SK-N-SH (cell line): ENCODE measurements at regions not wholly inside any gene's neighbourhood (a gene's known extent, or its start where the extent isn't known, plus 50 kb on each side); places are given as distances from the start of the nearest gene placed in this dataset.
A peak's percentile ranks its signal among the peaks of the same experiment; 100 is the strongest.

Experiments
- CTCF ChIA-PET: fragments of 300-600, 350-600 bp; formaldehyde crosslinking; extraction: SDS; loops from one replicate; lab custom pipeline; 2021; lab: Yijun Ruan, JAX
- POLR2A ChIA-PET: fragments of 350-600 bp; sonication (Branson Sonifier 250); formaldehyde crosslinking; extraction: SDS; loops from one replicate; lab custom pipeline; 2020; ENCODE audit warnings: antibody characterized with exemption, inconsistent platforms; lab: Yijun Ruan, JAX
- DNase-seq: peaks from one replicate; pipeline ENCODE4 v3.0.0; 2012
- H2AFZ ChIP-seq: fragments of 200-600 bp; sonication (generic); 2 replicates; pipeline ENCODE4 v1.8.1; 2016; ENCODE audit warnings: antibody characterized with exemption, mild to moderate bottlenecking, low read depth
- H3F3A ChIP-seq: fragments of 200-600 bp; sonication (generic); replicated peaks from 2 replicates; pipeline ENCODE3; 2016; ENCODE audit warnings: antibody characterized with exemption, mild to moderate bottlenecking; ENCODE audit not compliant: insufficient read depth
- H3K27ac ChIP-seq, 2 experiments: fragments of 200-500 bp in 1 of 2; fragments of 200-600 bp in 1 of 2; sonication (Bioruptor generic) in 1 of 2; sonication (generic), shearing (Covaris generic) in 1 of 2; 2 replicates each; pipeline versions ENCODE4 v1.5.1 to v1.6.1; 2014 to 2016; ENCODE audit warnings: low read depth in 2 of 2, inconsistent platforms in 1 of 2, low read length in 1 of 2, mild to moderate bottlenecking in 1 of 2, mixed read lengths in 1 of 2
- H3K27me3 ChIP-seq: fragments of 200-600 bp; sonication (generic), shearing (Covaris generic); 2 replicates; pipeline ENCODE4 v1.6.1; 2016; ENCODE audit warnings: mixed run types; ENCODE audit not compliant: insufficient read depth
- H3K36me3 ChIP-seq, 2 experiments: fragments of 200-500 bp in 1 of 2; fragments of 200-600 bp in 1 of 2; sonication (Bioruptor generic) in 1 of 2; sonication (generic) in 1 of 2; replicated peaks in 1 of 2; 2 replicates each; pipeline versions ENCODE3 to v1.5.1; 2014 to 2016; ENCODE audit warnings: low read length in 1 of 2, mild to moderate bottlenecking in 1 of 2; ENCODE audit not compliant: insufficient read depth in 2 of 2, control insufficient read depth in 1 of 2
- H3K4me1 ChIP-seq, 2 experiments: fragments of 200-500 bp in 1 of 2; fragments of 200-600 bp in 1 of 2; sonication (Bioruptor generic) in 1 of 2; sonication (generic), shearing (Covaris generic) in 1 of 2; 2 replicates each; pipeline versions ENCODE4 v1.5.1 to v1.6.1; 2014 to 2016; ENCODE audit warnings: low read depth in 1 of 2, low read length in 1 of 2, mixed run types in 1 of 2; ENCODE audit not compliant: insufficient read depth in 2 of 2, control insufficient read depth in 1 of 2
- H3K4me2 ChIP-seq: fragments of 200-600 bp; sonication (generic), shearing (Covaris generic); 2 replicates; pipeline ENCODE4 v1.6.1; 2017; ENCODE audit warnings: mixed run types
- H3K4me3 ChIP-seq, 2 experiments: fragments of 200-500 bp in 1 of 2; fragments of 200-600 bp in 1 of 2; sonication (Bioruptor generic) in 1 of 2; sonication (generic), shearing (Covaris generic) in 1 of 2; 2 replicates each; pipeline versions ENCODE4 v1.5.1 to v1.8.1; 2014 to 2016; ENCODE audit warnings: low read depth in 2 of 2, inconsistent platforms in 1 of 2, low read length in 1 of 2, mild to moderate bottlenecking in 1 of 2, mixed read lengths in 1 of 2, moderate library complexity in 1 of 2
- H3K79me2 ChIP-seq: fragments of 200-600 bp; sonication (generic); 2 replicates; pipeline ENCODE4 v1.8.1; 2017; ENCODE audit warnings: mild to moderate bottlenecking; ENCODE audit not compliant: insufficient read depth
- H3K9ac ChIP-seq: fragments of 200-600 bp; sonication (generic); 2 replicates; pipeline ENCODE4 v1.6.1; 2017; ENCODE audit warnings: mixed run types
- H3K9me2 ChIP-seq: fragments of 200-600 bp; sonication (generic); 2 replicates; pipeline ENCODE4 v1.6.1; 2017; ENCODE audit warnings: mixed run types
- H3K9me3 ChIP-seq: fragments of 200-600 bp; sonication (generic); 2 replicates; pipeline ENCODE4 v1.6.1; 2017; ENCODE audit warnings: mixed run types, mild to moderate bottlenecking, moderate library complexity
- H4K20me1 ChIP-seq: fragments of 200-600 bp; sonication (generic); 2 replicates; pipeline ENCODE4 v1.6.1; 2017; ENCODE audit warnings: mild to moderate bottlenecking, mixed run types; ENCODE audit not compliant: insufficient read depth
- CHD2 ChIP-seq: fragments of 150-350 bp; IDR thresholded peaks from 2 replicates; pipeline ENCODE4 v1.6.1; 2018; ENCODE audit warnings: low read length; ENCODE audit not compliant: partially characterized antibody
- ELF1 ChIP-seq: IDR thresholded peaks from 2 replicates; pipeline ENCODE4 v1.4.0; 2012
- EP300 ChIP-seq, 2 experiments: IDR thresholded peaks; 2 replicates each; pipeline versions ENCODE4 v1.4.0 to v1.6.1; 2012; ENCODE audit warnings: borderline replicate concordance in 1 of 2, low read depth in 1 of 2, low read length in 1 of 2
- FOXJ3 ChIP-seq: sonication (generic); formaldehyde crosslinking; IDR thresholded peaks from 2 replicates; pipeline ENCODE4 v1.5.1; 2020; ENCODE audit warnings: mild to moderate bottlenecking, missing genetic modification reagents
- FOXM1 ChIP-seq: IDR thresholded peaks from 2 replicates; pipeline ENCODE4 v1.4.0; 2012; ENCODE audit warnings: low read depth, mild to moderate bottlenecking
- GABPA ChIP-seq: IDR thresholded peaks from 2 replicates; pipeline ENCODE4 v1.4.0; 2012; ENCODE audit warnings: low read depth, mild to moderate bottlenecking
- IRF3 ChIP-seq: fragments of 150-350 bp; IDR thresholded peaks from 2 replicates; pipeline ENCODE4 v1.6.1; 2016; ENCODE audit warnings: mild to moderate bottlenecking, low read depth, low read length
- MAX ChIP-seq: IDR thresholded peaks from 2 replicates; pipeline ENCODE4 v1.4.0; 2012; ENCODE audit warnings: low read depth
- MXI1 ChIP-seq: IDR thresholded peaks from 2 replicates; pipeline ENCODE4 v1.6.1; 2012; ENCODE audit warnings: mild to moderate bottlenecking, low read depth, low read length, improper control_type of control experiment
- NFIC ChIP-seq: IDR thresholded peaks from 2 replicates; pipeline ENCODE4 v1.4.0; 2012; ENCODE audit warnings: borderline replicate concordance
- NRF1 ChIP-seq: IDR thresholded peaks from 2 replicates; pipeline ENCODE4 v1.6.1; 2012; ENCODE audit warnings: low read depth, mild to moderate bottlenecking, low read length
- POLR2AphosphoS5 ChIP-seq: IDR thresholded peaks from 2 replicates; pipeline ENCODE4 v1.6.1; 2012; ENCODE audit warnings: low read depth, low read length
- RXRA ChIP-seq: IDR thresholded peaks from 2 replicates; pipeline ENCODE4 v1.4.0; 2012; ENCODE audit warnings: low read depth, mild to moderate bottlenecking, borderline replicate concordance
- SMC3 ChIP-seq: IDR thresholded peaks from 2 replicates; pipeline ENCODE4 v1.6.1; 2012; ENCODE audit warnings: low read depth, low read length, improper control_type of control experiment
- TEAD4 ChIP-seq: IDR thresholded peaks from 2 replicates; pipeline ENCODE4 v1.4.0; 2012; ENCODE audit warnings: mild to moderate bottlenecking, borderline replicate concordance; ENCODE audit not compliant: insufficient read depth
- USF1 ChIP-seq: IDR thresholded peaks from 2 replicates; pipeline ENCODE4 v1.4.0; 2012; ENCODE audit warnings: low read depth, borderline replicate concordance
- USF2 ChIP-seq: fragments of 150-350 bp; IDR thresholded peaks from 2 replicates; pipeline ENCODE4 v1.6.1; 2017; ENCODE audit warnings: antibody characterized with exemption, low read length, low read depth, borderline replicate concordance
- YY1 ChIP-seq: IDR thresholded peaks from 2 replicates; pipeline ENCODE4 v1.4.0; 2012; ENCODE audit warnings: low read depth, mild to moderate bottlenecking
- ZBTB33 ChIP-seq: IDR thresholded peaks from 2 replicates; pipeline ENCODE4 v1.4.0; 2012; ENCODE audit warnings: low read depth, borderline replicate concordance
- WGBS: methylation state at CpG from one replicate; pipeline ENCODE4 v1.1.6; 2017; ENCODE audit warnings: low lambda C conversion rate; 5-methylcytosine and 5-hydroxymethylcytosine counted together

GRCh38 chr12:91424506-91424905, 241.9 kb upstream of the DCN start:
- POLR2A ChIA-PET = no interaction called here
- CTCF ChIA-PET = no interaction called here
- Histone ChIP-seq H3K4me3 (no peak overlapping the region), H3K9me2 (no peaks in the 10 kb centered on the region), H3K27me3 (no peaks in the 10 kb centered on the region), H3K27ac (no peak overlapping the region), H3K4me2 (no peak overlapping the region), H3K9ac (no peak overlapping the region), H3F3A (no peaks in the 10 kb centered on the region), H4K20me1 (no peaks in the 10 kb centered on the region), H3K79me2 (no peaks in the 10 kb centered on the region), H3K36me3 (no peaks in the 10 kb centered on the region), H3K9me3 (no peaks in the 10 kb centered on the region), H3K4me1 (peaks cover 0 to 5% of the 10 kb centered on the region in 2 experiments; a peak in 2 of 4 replicates), H2AFZ (no peak overlapping the region)
- no peak for DNase-seq
- TF ChIP-seq EP300 (IDR thresholded peaks at IDR 0.05; ENCODE audit: borderline replicate concordance in 1 of 2, low read depth in 1 of 2, low read length in 1 of 2) (no peak), ZBTB33 (no peak), NFIC (no peak), YY1 (no peak), USF1 (no peak), FOXJ3 (CRISPR knock-in tag) (no peak), IRF3 (no peak), CHD2 (no peak), GABPA (no peak), FOXM1 (no peak), RXRA (no peak), MXI1 (no peak), MAX (no peak)
- 46% methylated on average over 2 of the region's 2 CpGs for WGBS

- H3K9ac ChIP-seq = no peak overlapping the region
- H4K20me1 ChIP-seq = no peaks in the 10 kb centered on the region
- no peaks in the 10 kb centered on the region for H3K9me3 ChIP-seq
- 33% methylated on average over 2 of the region's 2 CpGs for WGBS
- H3F3A ChIP-seq = no peaks in the 10 kb centered on the region
- ChIA-PET POLR2A (no interaction called here), CTCF (interaction anchor here (0.7 to 1.8 kb wide), 2 partner anchors 10 to 56 kb away, joined by 3 to 6 read pairs; no protein-coding TSS in a partner anchor)
- H3K36me3 ChIP-seq = no peaks in the 10 kb centered on the region
- H3K27ac ChIP-seq = peak overlapping the region in 1 of 2 experiments; percentile 68; a peak in 2 of 4 replicates
- no peaks in the 10 kb centered on the region for H3K27me3 ChIP-seq
- H3K4me2 ChIP-seq = no peak overlapping the region
- no peak for DNase-seq
- H3K4me1 ChIP-seq = peaks cover 0 to 5% of the 10 kb centered on the region in 2 experiments; a peak in 2 of 4 replicates
- H3K79me2 ChIP-seq = no peaks in the 10 kb centered on the region
- H3K4me3 ChIP-seq = no peak overlapping the region
- no peak overlapping the region for H2AFZ ChIP-seq
- H3K9me2 ChIP-seq = no peaks in the 10 kb centered on the region
- TF ChIP-seq NRF1 = no peak
- no peak for TF ChIP-seq TEAD4
- no peak for TF ChIP-seq YY1
- TF ChIP-seq FOXJ3 (CRISPR knock-in tag) = no peak
- no peak for TF ChIP-seq SMC3
- TF ChIP-seq POLR2AphosphoS5 = no peak
- no peak for TF ChIP-seq ELF1
- no peak for TF ChIP-seq USF1
- TF ChIP-seq MAX = no peak
- TF ChIP-seq USF2 = no peak
- no peak for TF ChIP-seq NFIC
Observed at GRCh38 chr12:91423693-91424050, 241.1 kb upstream of the DCN start.
